ENCODE measurements at regions not wholly inside any gene's neighbourhood (a gene's known extent, or its start where the extent isn't known, plus 50 kb on each side); places are given as distances from the start of the nearest gene placed in this dataset.

GRCh38 chr11:13222285-13222684 is 55.3 kb upstream of the BMAL1 start:
- no peak for TF ChIP-seq CTCF (IDR thresholded peaks at IDR 0.05)

- no peak for TF ChIP-seq CTCF (IDR thresholded peaks at IDR 0.05)
Measured at GRCh38 chr11:13223112-13223511, 54.5 kb upstream of the BMAL1 start.

- no peak for TF ChIP-seq CTCF (IDR thresholded peaks at IDR 0.05)
Measured at GRCh38 chr11:13224324-13224723, 53.3 kb upstream of the BMAL1 start.

- TF ChIP-seq CTCF (IDR thresholded peaks at IDR 0.05): no peak
Measured at GRCh38 chr11:13225038-13226001, 52.3 kb upstream of the BMAL1 start.

- TF ChIP-seq CTCF (IDR thresholded peaks at IDR 0.05): no peak
Measured at GRCh38 chr11:13227676-13228255, 49.8 kb upstream of the BMAL1 start.

Measured in LNCAP (cell line).